ENCODE measurements at regions not wholly inside any gene's neighbourhood (a gene's known extent, or its start where the extent isn't known, plus 50 kb on each side); places are given as distances from the start of the nearest gene placed in this dataset.

GRCh38 chr13:61142506-61142905 lies 273.1 kb downstream of the PCDH20 start:
- TF ChIP-seq POLR2AphosphoS5 (IDR thresholded peaks at IDR 0.05): no peak
- no peak for TF ChIP-seq POLR2A (IDR thresholded peaks at IDR 0.05)
- TF ChIP-seq CTCF (IDR thresholded peaks at IDR 0.05): no peak
- no peak for TF ChIP-seq EP300 (IDR thresholded peaks at IDR 0.05)
- no peaks in the 10 kb centered on the region for H3K36me3 ChIP-seq
- H3K9me3 ChIP-seq: peaks cover 0 to 3% (median 0%) of the 10 kb centered on the region in 4 donors
- no peak for DNase-seq
- no peaks in the 10 kb centered on the region for H3K27me3 ChIP-seq
- intact Hi-C loops (cut with DNase I): no loop called here
- H3K27ac ChIP-seq: peak overlapping the region in 1 of 4 donors; percentile 51
- H3K4me1 ChIP-seq: no peaks in the 10 kb centered on the region
- no peak overlapping the region for H3K4me3 ChIP-seq

- H3K27me3 ChIP-seq: no peaks in the 10 kb centered on the region
Observed at GRCh38 chr13:61138857-61139256, 276.8 kb downstream of the PCDH20 start.

GRCh38 chr13:61136515-61136914 lies 279.1 kb downstream of the PCDH20 start:
- TF ChIP-seq POLR2A (IDR thresholded peaks at IDR 0.05) (no peak), EP300 (IDR thresholded peaks at IDR 0.05) (no peak), CTCF (IDR thresholded peaks at IDR 0.05) (no peak), POLR2AphosphoS5 (IDR thresholded peaks at IDR 0.05) (no peak)
- 71 to 73% methylated on average over 1 of the region's 1 CpG for whole genome bisulfite sequencing, 2 donors

More at GRCh38 chr13:61138857-61139256, 276.8 kb downstream of the PCDH20 start:
- no peaks in the 10 kb centered on the region for H3K4me1 ChIP-seq
- H3K36me3 ChIP-seq: no peaks in the 10 kb centered on the region
- H3K27ac ChIP-seq: no peak overlapping the region
- no peak for DNase-seq
- no peaks in the 10 kb centered on the region for H3K9me3 ChIP-seq
- TF ChIP-seq EP300 (IDR thresholded peaks at IDR 0.05) (no peak), POLR2AphosphoS5 (IDR thresholded peaks at IDR 0.05) (no peak), CTCF (IDR thresholded peaks at IDR 0.05) (no peak), POLR2A (IDR thresholded peaks at IDR 0.05) (no peak)
- intact Hi-C loops (cut with DNase I): no loop called here
- H3K4me3 ChIP-seq: no peak overlapping the region

GRCh38 chr13:61136093-61136492 lies 279.6 kb downstream of the PCDH20 start:
- TF ChIP-seq POLR2A (IDR thresholded peaks at IDR 0.05) (no peak), CTCF (IDR thresholded peaks at IDR 0.05) (no peak), EP300 (IDR thresholded peaks at IDR 0.05) (no peak), POLR2AphosphoS5 (IDR thresholded peaks at IDR 0.05) (no peak)
- Histone ChIP-seq H3K9me3 (no peaks in the 10 kb centered on the region), H3K27me3 (no peaks in the 10 kb centered on the region), H3K27ac (peak overlapping the region in 1 of 4 donors; percentile 2), H3K4me3 (no peak overlapping the region), H3K36me3 (no peaks in the 10 kb centered on the region), H3K4me1 (no peaks in the 10 kb centered on the region)
- intact Hi-C loops (cut with DNase I): no loop called here
- 61 to 62% methylated on average over 4 of the region's 4 CpGs for WGBS, 2 donors
- DNase-seq: no peak

More at GRCh38 chr13:61136515-61136914, 279.1 kb downstream of the PCDH20 start:
- H3K27me3 ChIP-seq: no peaks in the 10 kb centered on the region
- no peak overlapping the region for H3K4me3 ChIP-seq
- no peaks in the 10 kb centered on the region for H3K36me3 ChIP-seq
- no peaks in the 10 kb centered on the region for H3K4me1 ChIP-seq
- peak overlapping the region in 1 of 4 donors; percentile 2 for H3K27ac ChIP-seq
- H3K9me3 ChIP-seq: no peaks in the 10 kb centered on the region
- no peak for DNase-seq
- intact Hi-C loops (cut with DNase I): no loop called here

- Histone ChIP-seq H3K4me3 (no peak overlapping the region), H3K27me3 (no peaks in the 10 kb centered on the region), H3K36me3 (no peaks in the 10 kb centered on the region), H3K27ac (no peak overlapping the region), H3K4me1 (no peaks in the 10 kb centered on the region), H3K9me3 (no peaks in the 10 kb centered on the region)
- no peak for DNase-seq
- TF ChIP-seq EP300 (IDR thresholded peaks at IDR 0.05) (no peak), POLR2AphosphoS5 (IDR thresholded peaks at IDR 0.05) (no peak), POLR2A (IDR thresholded peaks at IDR 0.05) (no peak), CTCF (IDR thresholded peaks at IDR 0.05) (no peak)
- intact Hi-C loops (cut with DNase I): no loop called here
- WGBS, 2 donors: 91 to 93% methylated on average over 2 of the region's 2 CpGs
Observed at GRCh38 chr13:61135583-61135982, 280.1 kb downstream of the PCDH20 start.
